ENCODE measurements at regions not wholly inside any gene's neighbourhood (a gene's known extent, or its start where the extent isn't known, plus 50 kb on each side); places are given as distances from the start of the nearest gene placed in this dataset.

DNA sequence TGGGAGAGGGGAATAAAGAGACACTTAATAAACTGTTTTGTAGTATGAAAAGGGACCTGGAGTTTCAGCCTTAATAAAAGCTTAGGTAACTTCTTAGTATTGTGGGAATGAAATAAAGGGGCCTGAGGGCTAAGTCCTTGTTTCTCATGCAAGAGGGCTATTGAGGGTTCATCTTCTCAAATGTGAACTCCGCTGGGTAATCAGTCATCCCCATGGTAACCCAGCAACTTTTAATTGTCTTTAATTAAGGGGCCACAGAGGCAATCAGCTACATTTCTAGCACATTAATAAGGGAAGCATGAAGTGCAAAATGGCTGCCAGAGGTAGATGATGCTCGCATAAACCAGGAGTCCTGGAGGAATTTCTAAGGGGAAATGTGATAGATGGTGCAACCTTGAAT is 1784.2 kb upstream of the CELF4 start:
- no peak for DNase-seq (ENCODE audit: low spot score)
- Histone ChIP-seq H3K36me3 (ENCODE audit: insufficient read depth) (no peaks in the 10 kb centered on the region), H2AFZ (no peak overlapping the region), H3K9me2 (ENCODE audit: insufficient read depth) (no peaks in the 10 kb centered on the region), H3K79me2 (replicated peaks; ENCODE audit: insufficient read depth) (no peaks in the 10 kb centered on the region), H3K27me3 (ENCODE audit: insufficient read depth) (no peaks in the 10 kb centered on the region), H3K4me2 (no peak overlapping the region), H3F3A (replicated peaks; ENCODE audit: low read depth) (no peaks in the 10 kb centered on the region), H3K4me1 (ENCODE audit: insufficient read depth) (0 out of 2 replicates have a peak, but pooled peaks cover 4% of the 10 kb centered on the region), H4K20me1 (replicated peaks; ENCODE audit: insufficient read depth) (no peaks in the 10 kb centered on the region), H3K27ac (ENCODE audit: low read depth) (no peak overlapping the region), H3K4me3 (no peak overlapping the region)
- no peaks in the 10 kb centered on the region for H3K36me3 Mint-ChIP-seq (ENCODE audit: low read depth)
- ATAC-seq = no peak
- no peak overlapping the region for H3K27ac Mint-ChIP-seq
- TF ChIP-seq CTCF (conservative IDR thresholded peaks at IDR 0.05; ENCODE audit: low read depth in 2 of 2) = no peak
- TF ChIP-seq NANOG (IDR thresholded peaks at IDR 0.05; ENCODE audit: borderline replicate concordance) = no peak
- TF ChIP-seq ZNF114 (CRISPR knock-in tag; IDR thresholded peaks at IDR 0.05) = no peak
- no peak for TF ChIP-seq ZNF331 (CRISPR knock-in tag; IDR thresholded peaks at IDR 0.05; ENCODE audit: low read depth)
- TF ChIP-seq EZH2 (IDR thresholded peaks at IDR 0.05; ENCODE audit: low read depth, unreplicated experiment) = no peak
- no peak for TF ChIP-seq STAT1 (IDR thresholded peaks at IDR 0.05; ENCODE audit: unreplicated experiment)
- TF ChIP-seq POLR2AphosphoS5 (IDR thresholded peaks at IDR 0.05; ENCODE audit: low read depth) = no peak
- TF ChIP-seq, protein P1, sequence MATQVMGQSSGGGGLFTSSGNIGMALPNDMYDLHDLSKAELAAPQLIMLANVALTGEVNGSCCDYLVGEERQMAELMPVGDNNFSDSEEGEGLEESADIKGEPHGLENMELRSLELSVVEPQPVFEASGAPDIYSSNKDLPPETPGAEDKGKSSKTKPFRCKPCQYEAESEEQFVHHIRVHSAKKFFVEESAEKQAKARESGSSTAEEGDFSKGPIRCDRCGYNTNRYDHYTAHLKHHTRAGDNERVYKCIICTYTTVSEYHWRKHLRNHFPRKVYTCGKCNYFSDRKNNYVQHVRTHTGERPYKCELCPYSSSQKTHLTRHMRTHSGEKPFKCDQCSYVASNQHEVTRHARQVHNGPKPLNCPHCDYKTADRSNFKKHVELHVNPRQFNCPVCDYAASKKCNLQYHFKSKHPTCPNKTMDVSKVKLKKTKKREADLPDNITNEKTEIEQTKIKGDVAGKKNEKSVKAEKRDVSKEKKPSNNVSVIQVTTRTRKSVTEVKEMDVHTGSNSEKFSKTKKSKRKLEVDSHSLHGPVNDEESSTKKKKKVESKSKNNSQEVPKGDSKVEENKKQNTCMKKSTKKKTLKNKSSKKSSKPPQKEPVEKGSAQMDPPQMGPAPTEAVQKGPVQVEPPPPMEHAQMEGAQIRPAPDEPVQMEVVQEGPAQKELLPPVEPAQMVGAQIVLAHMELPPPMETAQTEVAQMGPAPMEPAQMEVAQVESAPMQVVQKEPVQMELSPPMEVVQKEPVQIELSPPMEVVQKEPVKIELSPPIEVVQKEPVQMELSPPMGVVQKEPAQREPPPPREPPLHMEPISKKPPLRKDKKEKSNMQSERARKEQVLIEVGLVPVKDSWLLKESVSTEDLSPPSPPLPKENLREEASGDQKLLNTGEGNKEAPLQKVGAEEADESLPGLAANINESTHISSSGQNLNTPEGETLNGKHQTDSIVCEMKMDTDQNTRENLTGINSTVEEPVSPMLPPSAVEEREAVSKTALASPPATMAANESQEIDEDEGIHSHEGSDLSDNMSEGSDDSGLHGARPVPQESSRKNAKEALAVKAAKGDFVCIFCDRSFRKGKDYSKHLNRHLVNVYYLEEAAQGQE (IDR thresholded peaks at IDR 0.05; ENCODE audit: unreplicated experiment) = no peak
- no peak for TF ChIP-seq JUNB (IDR thresholded peaks at IDR 0.05; ENCODE audit: unreplicated experiment)
- TF ChIP-seq CREB1 (CRISPR knock-in tag; IDR thresholded peaks at IDR 0.05; ENCODE audit: low read depth) = no peak
- no peak for TF ChIP-seq ETS1 (IDR thresholded peaks at IDR 0.05)
- no peak for TF ChIP-seq EZH2phosphoT487 (IDR thresholded peaks at IDR 0.05; ENCODE audit: unreplicated experiment)
- TF ChIP-seq, protein P2, sequence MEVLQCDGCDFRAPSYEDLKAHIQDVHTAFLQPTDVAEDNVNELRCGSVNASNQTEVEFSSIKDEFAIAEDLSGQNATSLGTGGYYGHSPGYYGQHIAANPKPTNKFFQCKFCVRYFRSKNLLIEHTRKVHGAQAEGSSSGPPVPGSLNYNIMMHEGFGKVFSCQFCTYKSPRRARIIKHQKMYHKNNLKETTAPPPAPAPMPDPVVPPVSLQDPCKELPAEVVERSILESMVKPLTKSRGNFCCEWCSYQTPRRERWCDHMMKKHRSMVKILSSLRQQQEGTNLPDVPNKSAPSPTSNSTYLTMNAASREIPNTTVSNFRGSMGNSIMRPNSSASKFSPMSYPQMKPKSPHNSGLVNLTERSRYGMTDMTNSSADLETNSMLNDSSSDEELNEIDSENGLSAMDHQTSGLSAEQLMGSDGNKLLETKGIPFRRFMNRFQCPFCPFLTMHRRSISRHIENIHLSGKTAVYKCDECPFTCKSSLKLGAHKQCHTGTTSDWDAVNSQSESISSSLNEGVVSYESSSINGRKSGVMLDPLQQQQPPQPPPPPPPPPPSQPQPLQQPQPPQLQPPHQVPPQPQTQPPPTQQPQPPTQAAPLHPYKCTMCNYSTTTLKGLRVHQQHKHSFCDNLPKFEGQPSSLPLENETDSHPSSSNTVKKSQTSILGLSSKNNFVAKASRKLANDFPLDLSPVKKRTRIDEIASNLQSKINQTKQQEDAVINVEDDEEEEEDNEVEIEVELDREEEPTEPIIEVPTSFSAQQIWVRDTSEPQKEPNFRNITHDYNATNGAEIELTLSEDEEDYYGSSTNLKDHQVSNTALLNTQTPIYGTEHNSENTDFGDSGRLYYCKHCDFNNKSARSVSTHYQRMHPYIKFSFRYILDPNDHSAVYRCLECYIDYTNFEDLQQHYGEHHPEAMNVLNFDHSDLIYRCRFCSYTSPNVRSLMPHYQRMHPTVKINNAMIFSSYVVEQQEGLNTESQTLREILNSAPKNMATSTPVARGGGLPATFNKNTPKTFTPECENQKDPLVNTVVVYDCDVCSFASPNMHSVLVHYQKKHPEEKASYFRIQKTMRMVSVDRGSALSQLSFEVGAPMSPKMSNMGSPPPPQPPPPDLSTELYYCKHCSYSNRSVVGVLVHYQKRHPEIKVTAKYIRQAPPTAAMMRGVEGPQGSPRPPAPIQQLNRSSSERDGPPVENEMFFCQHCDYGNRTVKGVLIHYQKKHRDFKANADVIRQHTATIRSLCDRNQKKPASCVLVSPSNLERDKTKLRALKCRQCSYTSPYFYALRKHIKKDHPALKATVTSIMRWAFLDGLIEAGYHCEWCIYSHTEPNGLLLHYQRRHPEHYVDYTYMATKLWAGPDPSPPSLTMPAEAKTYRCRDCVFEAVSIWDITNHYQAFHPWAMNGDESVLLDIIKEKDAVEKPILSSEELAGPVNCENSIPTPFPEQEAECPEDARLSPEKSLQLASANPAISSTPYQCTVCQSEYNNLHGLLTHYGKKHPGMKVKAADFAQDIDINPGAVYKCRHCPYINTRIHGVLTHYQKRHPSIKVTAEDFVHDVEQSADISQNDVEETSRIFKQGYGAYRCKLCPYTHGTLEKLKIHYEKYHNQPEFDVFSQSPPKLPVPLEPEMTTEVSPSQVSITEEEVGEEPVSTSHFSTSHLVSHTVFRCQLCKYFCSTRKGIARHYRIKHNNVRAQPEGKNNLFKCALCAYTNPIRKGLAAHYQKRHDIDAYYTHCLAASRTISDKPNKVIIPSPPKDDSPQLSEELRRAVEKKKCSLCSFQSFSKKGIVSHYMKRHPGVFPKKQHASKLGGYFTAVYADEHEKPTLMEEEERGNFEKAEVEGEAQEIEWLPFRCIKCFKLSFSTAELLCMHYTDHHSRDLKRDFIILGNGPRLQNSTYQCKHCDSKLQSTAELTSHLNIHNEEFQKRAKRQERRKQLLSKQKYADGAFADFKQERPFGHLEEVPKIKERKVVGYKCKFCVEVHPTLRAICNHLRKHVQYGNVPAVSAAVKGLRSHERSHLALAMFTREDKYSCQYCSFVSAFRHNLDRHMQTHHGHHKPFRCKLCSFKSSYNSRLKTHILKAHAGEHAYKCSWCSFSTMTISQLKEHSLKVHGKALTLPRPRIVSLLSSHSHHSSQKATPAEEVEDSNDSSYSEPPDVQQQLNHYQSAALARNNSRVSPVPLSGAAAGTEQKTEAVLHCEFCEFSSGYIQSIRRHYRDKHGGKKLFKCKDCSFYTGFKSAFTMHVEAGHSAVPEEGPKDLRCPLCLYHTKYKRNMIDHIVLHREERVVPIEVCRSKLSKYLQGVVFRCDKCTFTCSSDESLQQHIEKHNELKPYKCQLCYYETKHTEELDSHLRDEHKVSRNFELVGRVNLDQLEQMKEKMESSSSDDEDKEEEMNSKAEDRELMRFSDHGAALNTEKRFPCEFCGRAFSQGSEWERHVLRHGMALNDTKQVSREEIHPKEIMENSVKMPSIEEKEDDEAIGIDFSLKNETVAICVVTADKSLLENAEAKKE (CRISPR knock-in tag; IDR thresholded peaks at IDR 0.05) = no peak
- no peaks in the 10 kb centered on the region for H3K27me3 Mint-ChIP-seq (ENCODE audit: insufficient read depth, low read depth, poor library complexity)
- no peaks in the 10 kb centered on the region for H3K9me3 Mint-ChIP-seq
- no peaks in the 10 kb centered on the region for H3K4me1 Mint-ChIP-seq
- H3K4me3 Mint-ChIP-seq = no peak overlapping the region

All from GM23338 (cell line).